HepG2 (cell line): ENCODE measurements at regions not wholly inside any gene's neighbourhood (a gene's known extent, or its start where the extent isn't known, plus 50 kb on each side); places are given as distances from the start of the nearest gene placed in this dataset.
A peak's percentile ranks its signal among the peaks of the same experiment; 100 is the strongest.

Experiments used
- ARID4A ChIP-seq: sonication (generic); formaldehyde crosslinking; IDR thresholded peaks from 2 replicates; pipeline ENCODE4 v1.5.0; 2020; ENCODE audit warnings: mild to moderate bottlenecking, missing genetic modification reagents, borderline replicate concordance
- FOXA1 ChIP-seq, 2 experiments: fragments of 450-650 bp in 1 of 2; sonication (generic) in 1 of 2; formaldehyde crosslinking in 1 of 2; IDR thresholded peaks; 2 replicates each; pipeline versions ENCODE4 v1.4.0 to v1.6.1; 2016 to 2020; ENCODE audit warnings: missing genetic modification reagents in 1 of 2
- KDM5B ChIP-seq: sonication (generic); formaldehyde crosslinking; IDR thresholded peaks from 2 replicates; pipeline ENCODE4 v1.4.0; 2020; ENCODE audit warnings: missing genetic modification reagents, mild to moderate bottlenecking, borderline replicate concordance
- KMT2B ChIP-seq: IDR thresholded peaks from 2 replicates; pipeline ENCODE4 v1.6.1; 2016; ENCODE audit warnings: missing genetic modification reagents, missing compliant biosample characterization
- MYPOP ChIP-seq: sonication (generic); formaldehyde crosslinking; IDR thresholded peaks from 2 replicates; pipeline ENCODE4 v1.8.1; 2023; ENCODE audit warnings: mild to moderate bottlenecking, moderate library complexity, missing genetic modification reagents
- NCOR1 ChIP-seq: fragments of 200-600 bp; sonication (generic); IDR thresholded peaks from 2 replicates; pipeline ENCODE4 v1.7.0; 2017; ENCODE audit warnings: antibody characterized with exemption, low read length, borderline replicate concordance
- PAXIP1 ChIP-seq: sonication (generic); formaldehyde crosslinking; conservative IDR thresholded peaks from 2 replicates; pipeline ENCODE4 v1.4.0; 2020; ENCODE audit warnings: mild to moderate bottlenecking, missing genetic modification reagents, moderate library complexity
- SMAD1 ChIP-seq: sonication (generic); formaldehyde crosslinking; IDR thresholded peaks from 2 replicates; pipeline ENCODE4 v1.4.0; 2020; ENCODE audit warnings: missing genetic modification reagents, low read depth, mild to moderate bottlenecking, borderline replicate concordance
- SRF ChIP-seq: IDR thresholded peaks from 2 replicates; pipeline ENCODE4 v1.6.1; 2011; ENCODE audit warnings: mild to moderate bottlenecking, low read depth, low read length, moderate library complexity
- TGIF2 ChIP-seq: IDR thresholded peaks from 2 replicates; pipeline ENCODE4 v1.6.1; 2016; ENCODE audit warnings: control low read depth, missing compliant biosample characterization
- ZBTB4 ChIP-seq: sonication (generic); formaldehyde crosslinking; IDR thresholded peaks from 2 replicates; pipeline ENCODE4 v1.4.0; 2020; ENCODE audit warnings: missing genetic modification reagents, mild to moderate bottlenecking, borderline replicate concordance
- ZNF644 ChIP-seq: IDR thresholded peaks from 2 replicates; pipeline ENCODE4 v1.6.1; 2016; ENCODE audit warnings: low read depth
- ZNF792 ChIP-seq: IDR thresholded peaks from 2 replicates; pipeline ENCODE4 v1.6.1; 2016
- ZSCAN21 ChIP-seq: sonication (generic); formaldehyde crosslinking; IDR thresholded peaks from 2 replicates; pipeline ENCODE4 v1.8.0; 2022; ENCODE audit warnings: mild to moderate bottlenecking, missing genetic modification reagents, moderate library complexity, borderline replicate concordance

- peak; percentile 59; the same call in 1 of the 2 replicates for TF ChIP-seq MYPOP (CRISPR knock-in tag)
- TF ChIP-seq FOXA1 (IDR thresholded peaks at IDR 0.05), result peak; percentile 88
- peak; percentile 99 for TF ChIP-seq FOXA1 (CRISPR knock-in tag; IDR thresholded peaks at IDR 0.05)
- TF ChIP-seq SRF, result peak; percentile 37; the same call in 1 of the 2 replicates
- peak; percentile 68 for TF ChIP-seq ZNF644 (CRISPR knock-in tag)
- peak; percentile 61; the same call in 1 of the 2 replicates for TF ChIP-seq ARID4A
- TF ChIP-seq ZNF792 (CRISPR knock-in tag), result peak; percentile 79
- TF ChIP-seq KMT2B (CRISPR knock-in tag), result peak; percentile 65; the same call in 1 of the 2 replicates
- TF ChIP-seq ZSCAN21, result no peak
- peak; percentile 67; the same call in 1 of the 2 replicates for TF ChIP-seq TGIF2 (CRISPR knock-in tag)
- TF ChIP-seq SMAD1 (CRISPR knock-in tag), result no peak
- TF ChIP-seq NCOR1, result peak; percentile 96
- no peak for TF ChIP-seq ZBTB4 (CRISPR knock-in tag)
- TF ChIP-seq KDM5B (CRISPR knock-in tag), result no peak
- peak; percentile 94 for TF ChIP-seq PAXIP1 (CRISPR knock-in tag)
These were observed 143.7 kb upstream of the PTPN1 start (continued) for GRCh38 chr20:50366270-50367103.
